ENCODE measurements at regions not wholly inside any gene's neighbourhood (a gene's known extent, or its start where the extent isn't known, plus 50 kb on each side); places are given as distances from the start of the nearest gene placed in this dataset.

- H3K27ac ChIP-seq (ENCODE audit: poor library complexity, severe bottlenecking): peak overlapping the region; percentile 98
- DNase-seq (ENCODE audit: low spot score) (no peak), ATAC-seq (ENCODE audit: low read depth) (peak; percentile 35; the same call in 2 of the 3 replicates)
- H3K4me3 ChIP-seq (ENCODE audit: severe bottlenecking): no peak overlapping the region
- peaks cover 82% of the 10 kb centered on the region for H3K4me1 ChIP-seq (ENCODE audit: insufficient read depth, poor library complexity, severe bottlenecking)
- no peaks in the 10 kb centered on the region for H3K9me3 ChIP-seq (ENCODE audit: severe bottlenecking)
- no peaks in the 10 kb centered on the region for H3K27me3 ChIP-seq (ENCODE audit: insufficient read depth, poor library complexity, severe bottlenecking)
- no peaks in the 10 kb centered on the region for H3K36me3 ChIP-seq (ENCODE audit: low read depth)
- no peak for TF ChIP-seq CTCF (IDR thresholded peaks at IDR 0.05; ENCODE audit: poor library complexity, severe bottlenecking)
These were observed 186.7 kb upstream of the SLC38A2 start for GRCh38 chr12:46559311-46559710.

- ATAC-seq (ENCODE audit: low read depth) (no peak), DNase-seq (ENCODE audit: low spot score) (no peak)
- peak overlapping the region; percentile 98 for H3K27ac ChIP-seq (ENCODE audit: poor library complexity, severe bottlenecking)
- H3K36me3 ChIP-seq (ENCODE audit: low read depth): no peaks in the 10 kb centered on the region
- H3K27me3 ChIP-seq (ENCODE audit: insufficient read depth, poor library complexity, severe bottlenecking): no peaks in the 10 kb centered on the region
- no peak overlapping the region for H3K4me3 ChIP-seq (ENCODE audit: severe bottlenecking)
- peaks cover 88% of the 10 kb centered on the region for H3K4me1 ChIP-seq (ENCODE audit: insufficient read depth, poor library complexity, severe bottlenecking)
- H3K9me3 ChIP-seq (ENCODE audit: severe bottlenecking): no peaks in the 10 kb centered on the region
- no peak for TF ChIP-seq CTCF (IDR thresholded peaks at IDR 0.05; ENCODE audit: poor library complexity, severe bottlenecking)
These were observed 186.1 kb upstream of the SLC38A2 start for GRCh38 chr12:46558677-46559076.

GRCh38 chr12:46557539-46558373 is 185.2 kb upstream of the SLC38A2 start:
- TF ChIP-seq CTCF (IDR thresholded peaks at IDR 0.05; ENCODE audit: poor library complexity, severe bottlenecking): no peak
- no peaks in the 10 kb centered on the region for H3K27me3 ChIP-seq (ENCODE audit: insufficient read depth, poor library complexity, severe bottlenecking)
- DNase-seq (ENCODE audit: low spot score) (no peak), ATAC-seq (ENCODE audit: low read depth) (no peak)
- no peaks in the 10 kb centered on the region for H3K36me3 ChIP-seq (ENCODE audit: low read depth)
- H3K4me3 ChIP-seq (ENCODE audit: severe bottlenecking): no peak overlapping the region
- peak overlapping the region; percentile 98 for H3K27ac ChIP-seq (ENCODE audit: poor library complexity, severe bottlenecking)
- peaks cover 89% of the 10 kb centered on the region for H3K4me1 ChIP-seq (ENCODE audit: insufficient read depth, poor library complexity, severe bottlenecking)
- no peaks in the 10 kb centered on the region for H3K9me3 ChIP-seq (ENCODE audit: severe bottlenecking)

- ATAC-seq (ENCODE audit: low read depth) (peak; percentile 75), DNase-seq (ENCODE audit: low spot score) (no peak)
- no peaks in the 10 kb centered on the region for H3K9me3 ChIP-seq (ENCODE audit: severe bottlenecking)
- no peak overlapping the region for H3K4me3 ChIP-seq (ENCODE audit: severe bottlenecking)
- no peaks in the 10 kb centered on the region for H3K27me3 ChIP-seq (ENCODE audit: insufficient read depth, poor library complexity, severe bottlenecking)
- H3K36me3 ChIP-seq (ENCODE audit: low read depth): no peaks in the 10 kb centered on the region
- TF ChIP-seq CTCF (IDR thresholded peaks at IDR 0.05; ENCODE audit: poor library complexity, severe bottlenecking): no peak
- peak overlapping the region; percentile 98 for H3K27ac ChIP-seq (ENCODE audit: poor library complexity, severe bottlenecking)
- H3K4me1 ChIP-seq (ENCODE audit: insufficient read depth, poor library complexity, severe bottlenecking): peaks cover 89% of the 10 kb centered on the region
These were observed 184.4 kb upstream of the SLC38A2 start for GRCh38 chr12:46556819-46557524.

Data from RWPE2 (cell line).